AG09319 (cell line): ENCODE measurements at regions not wholly inside any gene's neighbourhood (a gene's known extent, or its start where the extent isn't known, plus 50 kb on each side); places are given as distances from the start of the nearest gene placed in this dataset.
"Not testable (repeated sequence)": the region's sequence is repeated elsewhere in the genome, so short reads cannot be mapped to it uniquely, and the experiment has no call there.

Experiments used
- DNase-seq: peaks from one replicate; pipeline ENCODE4 v3.0.0-alpha.2; 2010; ENCODE audit warnings: low read depth; ENCODE audit errors: extremely low read depth
- CTCF ChIP-seq: IDR thresholded peaks from 2 replicates; pipeline ENCODE4 v1.5.1; 2011; ENCODE audit warnings: low read depth, mild to moderate bottlenecking, inconsistent platforms, low read length, moderate library complexity

DNA sequence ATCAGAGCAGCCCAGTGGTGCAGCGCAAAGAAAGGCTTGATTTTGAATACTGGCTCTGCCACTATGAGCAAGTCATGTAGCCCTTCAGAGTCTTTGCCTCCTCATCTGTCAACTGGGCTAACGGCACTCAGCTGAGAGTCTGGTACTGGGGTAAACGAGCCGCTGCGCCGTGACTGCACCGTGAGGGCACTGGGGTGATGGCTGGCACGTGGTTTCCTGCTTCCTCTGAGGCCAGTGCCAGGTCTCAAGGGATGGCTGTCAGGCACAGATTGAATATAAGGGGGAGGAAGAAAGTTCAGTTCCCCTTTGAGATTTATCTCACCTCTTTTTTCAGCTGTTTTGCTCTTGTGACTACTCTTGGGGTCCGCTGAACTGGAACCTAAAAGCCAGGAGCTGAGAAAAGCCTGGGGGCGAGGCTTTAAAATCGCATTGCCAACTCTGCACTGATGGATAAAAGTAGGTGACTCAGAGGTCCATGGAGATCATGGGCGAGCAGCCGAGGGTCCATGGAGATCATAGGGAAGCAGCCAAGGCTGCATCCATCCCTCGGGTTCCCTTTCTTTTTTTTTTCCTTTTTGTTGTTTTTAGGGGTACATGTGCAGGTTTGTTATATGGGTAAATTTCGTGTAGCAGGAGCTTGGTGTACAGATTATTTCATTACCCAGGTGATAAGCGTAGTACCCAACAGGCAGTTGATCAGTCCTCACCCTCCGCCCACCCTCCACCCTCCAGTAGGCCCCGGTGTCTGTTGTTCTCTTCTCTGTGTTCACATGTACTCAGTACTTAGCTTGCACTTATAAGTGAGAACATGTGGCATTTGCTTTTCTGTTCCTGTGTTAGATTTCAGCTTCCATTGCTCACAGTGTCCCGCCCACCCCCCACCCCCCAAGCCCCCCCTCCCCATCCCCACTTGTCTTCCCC is 114.3 kb downstream of the SPP2 start:
- no peak for TF ChIP-seq CTCF
- DNase-seq = no peak

GRCh38 chr2:234163510-234164045 is 113.1 kb downstream of the SPP2 start:
- TF ChIP-seq CTCF = no peak
- DNase-seq = no peak

DNA sequence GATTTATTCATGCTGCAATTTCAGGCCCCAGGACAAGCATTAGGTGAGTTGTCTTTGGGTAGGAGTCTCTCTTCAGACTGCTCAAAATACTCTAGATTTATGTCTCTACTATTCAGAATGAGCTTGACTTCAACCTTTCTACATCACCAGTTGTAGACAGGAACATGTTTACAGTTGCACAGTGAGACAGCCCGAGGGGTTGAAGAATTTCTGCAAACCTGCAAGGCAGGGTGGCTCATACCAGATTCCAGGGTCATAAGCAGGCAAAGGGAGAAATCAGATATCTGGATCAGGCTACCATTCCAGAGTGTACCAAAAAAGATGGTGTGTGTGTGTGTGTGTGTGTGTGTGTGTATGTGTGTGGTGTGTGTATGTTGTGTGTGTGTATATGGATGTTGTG is 112.4 kb downstream of the SPP2 start:
- DNase-seq = no peak
- no peak for TF ChIP-seq CTCF

GRCh38 chr2:234161932-234162331 is 111.4 kb downstream of the SPP2 start:
- DNase-seq = no peak
- no peak for TF ChIP-seq CTCF

GRCh38 chr2:234158812-234159211 is 108.3 kb downstream of the SPP2 start:
- no peak for DNase-seq
- no peak for TF ChIP-seq CTCF

DNA sequence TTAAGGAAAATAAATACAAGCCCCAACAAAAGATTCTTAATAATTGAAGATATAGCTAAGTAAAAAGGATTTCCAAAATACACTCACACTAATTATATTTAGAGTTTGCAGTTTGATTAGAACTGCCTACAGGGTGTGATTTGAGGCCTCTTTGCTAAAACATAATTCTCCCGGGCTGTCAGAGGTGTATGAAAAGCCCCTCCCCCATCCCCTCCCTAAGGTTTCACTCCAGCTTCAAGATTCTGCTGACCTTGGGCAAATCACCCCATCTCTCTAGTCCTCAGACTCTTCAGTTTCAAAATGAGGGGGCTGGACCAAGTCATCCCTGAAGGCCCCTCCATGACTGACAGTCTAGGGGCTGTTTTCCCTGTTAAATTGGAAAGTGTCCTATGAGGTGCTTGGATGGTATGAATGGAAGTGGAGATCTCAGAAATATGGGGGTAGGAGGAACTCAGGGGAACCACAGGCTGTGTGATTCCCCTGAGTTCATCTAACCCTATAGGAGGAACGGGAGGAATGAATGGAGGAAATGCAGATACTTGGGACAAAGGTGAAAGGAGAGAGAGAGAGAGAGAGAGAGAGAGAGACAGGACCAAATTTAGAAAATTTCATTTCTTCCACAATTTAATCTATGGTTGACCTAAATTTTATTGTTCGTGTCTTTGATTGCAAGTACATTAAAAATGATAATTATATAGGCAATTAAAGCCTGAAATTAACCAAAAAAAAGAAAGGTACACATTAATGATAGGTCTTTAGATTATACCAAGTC is 107.5 kb downstream of the SPP2 start:
- DNase-seq = no peak
- no peak for TF ChIP-seq CTCF

DNA sequence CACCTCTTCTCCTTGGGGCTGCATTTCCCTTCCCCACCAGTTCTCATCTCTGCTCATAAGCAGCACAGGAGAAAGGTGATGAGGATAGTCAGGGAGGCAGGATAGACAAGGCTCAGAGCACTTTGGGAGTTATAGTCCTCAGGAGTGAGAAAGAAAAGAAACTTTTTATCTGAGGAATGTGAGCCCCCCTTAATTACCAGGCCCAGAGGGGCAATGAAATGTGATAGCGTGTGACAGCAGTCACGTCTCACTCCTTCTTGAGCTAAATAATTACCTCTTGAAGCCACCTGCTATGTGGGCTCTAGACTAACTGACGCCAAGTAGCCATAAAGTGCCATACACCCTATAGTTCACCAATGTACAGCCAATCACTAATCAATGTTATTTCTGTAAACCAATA is 105.8 kb downstream of the SPP2 start:
- no peak for TF ChIP-seq CTCF
- no peak for DNase-seq

DNA sequence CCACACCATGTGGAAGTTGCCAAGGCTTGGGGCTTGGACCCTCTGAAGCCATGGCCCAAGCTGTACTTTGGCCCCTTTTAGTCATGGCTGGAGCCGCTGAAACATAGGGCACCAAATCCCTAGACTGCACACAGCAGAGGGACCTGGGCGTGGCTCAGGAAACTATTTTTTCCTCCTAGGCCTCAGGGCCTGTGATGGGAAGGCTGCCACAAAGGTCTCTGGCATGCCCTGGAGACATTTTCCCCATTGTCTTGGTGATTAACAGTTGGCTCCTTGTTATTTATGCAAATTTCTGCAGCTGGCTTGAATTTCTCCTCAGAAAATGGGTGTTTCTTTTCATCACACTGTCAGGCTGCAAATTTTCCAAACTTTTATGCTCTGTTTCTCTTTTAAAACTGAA is 102.3 kb downstream of the SPP2 start:
- DNase-seq = not testable (repeated sequence)
